ENCODE measurements at regions not wholly inside any gene's neighbourhood (a gene's known extent, or its start where the extent isn't known, plus 50 kb on each side); places are given as distances from the start of the nearest gene placed in this dataset.

GRCh38 chr4:171170671-171171070, 642.5 kb upstream of the GALNTL6 start:
- Histone ChIP-seq H3K9me3 (ENCODE audit: low read length) (no peaks in the 10 kb centered on the region), H3K4me1 (ENCODE audit: insufficient read depth, low read length, severe bottlenecking) (no peaks in the 10 kb centered on the region), H3K79me2 (ENCODE audit: insufficient read depth, low read length) (no peaks in the 10 kb centered on the region), H3K27ac (ENCODE audit: low read depth, low read length, poor library complexity, severe bottlenecking) (no peak overlapping the region), H4K20me1 (ENCODE audit: insufficient read depth, low read length) (no peaks in the 10 kb centered on the region), H3K9ac (ENCODE audit: low read length) (no peak overlapping the region), H3K4me2 (ENCODE audit: low read length) (no peak overlapping the region), H3K9me2 (ENCODE audit: low read depth, low read length) (no peaks in the 10 kb centered on the region), H3F3A (ENCODE audit: insufficient read depth, low read length) (no peaks in the 10 kb centered on the region), H2AFZ (ENCODE audit: low read length) (no peak overlapping the region), H3K4me3 (ENCODE audit: low read depth, low read length, poor library complexity, severe bottlenecking) (no peak overlapping the region), H3K27me3 (ENCODE audit: insufficient read depth, low read length) (no peaks in the 10 kb centered on the region), H3K36me3 (ENCODE audit: insufficient read depth, low read length) (no peaks in the 10 kb centered on the region)
- no peak for TF ChIP-seq CTCF (IDR thresholded peaks at IDR 0.05; ENCODE audit: low read length)
- TF ChIP-seq EZH2 (IDR thresholded peaks at IDR 0.05; ENCODE audit: borderline replicate concordance, low read length), result no peak

GRCh38 chr4:171169396-171169795, 643.8 kb upstream of the GALNTL6 start:
- Histone ChIP-seq H3K4me3 (ENCODE audit: low read depth, low read length, poor library complexity, severe bottlenecking) (no peak overlapping the region), H3K27me3 (ENCODE audit: insufficient read depth, low read length) (no peaks in the 10 kb centered on the region), H3K27ac (ENCODE audit: low read depth, low read length, poor library complexity, severe bottlenecking) (no peak overlapping the region), H3K4me1 (ENCODE audit: insufficient read depth, low read length, severe bottlenecking) (no peaks in the 10 kb centered on the region), H3K9ac (ENCODE audit: low read length) (no peak overlapping the region), H3K36me3 (ENCODE audit: insufficient read depth, low read length) (no peaks in the 10 kb centered on the region), H3K79me2 (ENCODE audit: insufficient read depth, low read length) (no peaks in the 10 kb centered on the region), H4K20me1 (ENCODE audit: insufficient read depth, low read length) (no peaks in the 10 kb centered on the region), H2AFZ (ENCODE audit: low read length) (no peak overlapping the region), H3K9me3 (ENCODE audit: low read length) (no peaks in the 10 kb centered on the region), H3F3A (ENCODE audit: insufficient read depth, low read length) (no peaks in the 10 kb centered on the region), H3K4me2 (ENCODE audit: low read length) (no peak overlapping the region), H3K9me2 (ENCODE audit: low read depth, low read length) (no peaks in the 10 kb centered on the region)
- no peak for TF ChIP-seq EZH2 (IDR thresholded peaks at IDR 0.05; ENCODE audit: borderline replicate concordance, low read length)
- TF ChIP-seq CTCF (IDR thresholded peaks at IDR 0.05; ENCODE audit: low read length), result no peak

- TF ChIP-seq EZH2 (IDR thresholded peaks at IDR 0.05; ENCODE audit: borderline replicate concordance, low read length), result no peak
- TF ChIP-seq CTCF (IDR thresholded peaks at IDR 0.05; ENCODE audit: low read length), result no peak
- no peaks in the 10 kb centered on the region for H3K9me3 ChIP-seq (ENCODE audit: low read length)
- no peaks in the 10 kb centered on the region for H3K9me2 ChIP-seq (ENCODE audit: low read depth, low read length)
- no peaks in the 10 kb centered on the region for H3K27me3 ChIP-seq (ENCODE audit: insufficient read depth, low read length)
- H3K4me3 ChIP-seq (ENCODE audit: low read depth, low read length, poor library complexity, severe bottlenecking), result no peak overlapping the region
- H3K4me2 ChIP-seq (ENCODE audit: low read length), result no peak overlapping the region
- H3K79me2 ChIP-seq (ENCODE audit: insufficient read depth, low read length), result no peaks in the 10 kb centered on the region
- no peak overlapping the region for H3K27ac ChIP-seq (ENCODE audit: low read depth, low read length, poor library complexity, severe bottlenecking)
- no peaks in the 10 kb centered on the region for H4K20me1 ChIP-seq (ENCODE audit: insufficient read depth, low read length)
- no peak overlapping the region for H2AFZ ChIP-seq (ENCODE audit: low read length)
- no peaks in the 10 kb centered on the region for H3K4me1 ChIP-seq (ENCODE audit: insufficient read depth, low read length, severe bottlenecking)
- no peak overlapping the region for H3K9ac ChIP-seq (ENCODE audit: low read length)
- H3K36me3 ChIP-seq (ENCODE audit: insufficient read depth, low read length), result no peaks in the 10 kb centered on the region
- H3F3A ChIP-seq (ENCODE audit: insufficient read depth, low read length), result no peaks in the 10 kb centered on the region
These were observed 650.7 kb upstream of the GALNTL6 start for GRCh38 chr4:171162478-171162877.

Measured in OCI-LY1 (cell line).